SU-DHL-6 (cell line): ENCODE measurements at regions not wholly inside any gene's neighbourhood (a gene's known extent, or its start where the extent isn't known, plus 50 kb on each side); places are given as distances from the start of the nearest gene placed in this dataset.

Experiments used
- EZH2phosphoT487 ChIP-seq: fragments of 200-600 bp; sonication (generic), shearing (Covaris generic); conservative IDR thresholded peaks from 2 replicates; pipeline ENCODE4 v1.6.1; 2018; ENCODE audit warnings: mild to moderate bottlenecking, antibody characterized with exemption, low read length, moderate library complexity, mixed read lengths
- TF ChIP-seq, protein P1 (sequence below): fragments of 200-600 bp; sonication (generic); IDR thresholded peaks from one replicate; pipeline ENCODE4 v1.5.1; 2017; ENCODE audit warnings: antibody characterized with exemption, mild to moderate bottlenecking, low read length, moderate library complexity; ENCODE audit not compliant: insufficient read depth, poor library complexity, severe bottlenecking

DNA sequence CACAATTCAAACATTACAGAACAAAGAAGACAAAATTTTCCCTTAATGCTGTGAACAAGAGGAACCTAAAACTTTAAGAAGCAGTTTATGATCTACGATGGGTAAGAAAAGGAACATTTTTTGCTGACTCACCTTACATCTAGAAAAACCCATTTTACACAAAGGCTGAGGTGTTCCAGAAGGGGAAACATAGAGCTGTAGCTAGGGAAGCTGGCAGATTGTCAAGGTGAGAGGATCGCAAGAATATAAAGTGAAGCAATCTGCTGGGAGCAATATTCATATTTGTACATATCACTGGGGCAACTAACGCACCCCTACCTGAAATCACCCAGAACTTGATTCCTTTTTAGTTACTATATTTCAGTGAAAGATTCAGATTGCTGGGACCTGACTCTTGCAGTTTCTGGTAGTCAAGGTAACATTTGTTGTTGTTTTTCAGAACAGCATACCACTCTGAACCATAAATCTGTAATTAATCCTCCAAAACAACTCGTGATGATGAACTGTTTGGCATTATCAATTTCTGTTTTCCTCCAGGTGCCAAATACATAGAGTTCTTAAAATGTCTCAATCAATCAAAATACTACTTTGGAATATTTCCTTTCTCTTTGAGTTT, 184.1 kb upstream of the LRRC3B start:
- no peak for TF ChIP-seq EZH2phosphoT487
- TF ChIP-seq, protein P1, sequence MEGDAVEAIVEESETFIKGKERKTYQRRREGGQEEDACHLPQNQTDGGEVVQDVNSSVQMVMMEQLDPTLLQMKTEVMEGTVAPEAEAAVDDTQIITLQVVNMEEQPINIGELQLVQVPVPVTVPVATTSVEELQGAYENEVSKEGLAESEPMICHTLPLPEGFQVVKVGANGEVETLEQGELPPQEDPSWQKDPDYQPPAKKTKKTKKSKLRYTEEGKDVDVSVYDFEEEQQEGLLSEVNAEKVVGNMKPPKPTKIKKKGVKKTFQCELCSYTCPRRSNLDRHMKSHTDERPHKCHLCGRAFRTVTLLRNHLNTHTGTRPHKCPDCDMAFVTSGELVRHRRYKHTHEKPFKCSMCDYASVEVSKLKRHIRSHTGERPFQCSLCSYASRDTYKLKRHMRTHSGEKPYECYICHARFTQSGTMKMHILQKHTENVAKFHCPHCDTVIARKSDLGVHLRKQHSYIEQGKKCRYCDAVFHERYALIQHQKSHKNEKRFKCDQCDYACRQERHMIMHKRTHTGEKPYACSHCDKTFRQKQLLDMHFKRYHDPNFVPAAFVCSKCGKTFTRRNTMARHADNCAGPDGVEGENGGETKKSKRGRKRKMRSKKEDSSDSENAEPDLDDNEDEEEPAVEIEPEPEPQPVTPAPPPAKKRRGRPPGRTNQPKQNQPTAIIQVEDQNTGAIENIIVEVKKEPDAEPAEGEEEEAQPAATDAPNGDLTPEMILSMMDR, result no peak
